IMR-90 (cell line): ENCODE measurements at regions not wholly inside any gene's neighbourhood (a gene's known extent, or its start where the extent isn't known, plus 50 kb on each side); places are given as distances from the start of the nearest gene placed in this dataset.

ENCODE experiments used
- ATAC-seq: fragments of 200-7000 bp; cut with Tn5 transposase; 2 replicates; pipeline ENCODE4 v1.9.1; 2020; ENCODE audit warnings: low read depth, mild to moderate bottlenecking, moderate library complexity
- BruUV-seq: library from RNA; stranded (reverse); fragments of 400-500 nt; replicated peaks from 2 replicates; lab custom pipeline; 2021; lab: Mats Ljungman, UMichigan
- CTCF ChIA-PET: fragments of 300-600 bp; formaldehyde crosslinking; extraction: SDS; loops from one replicate; lab custom pipeline; 2021; ENCODE audit warnings: antibody characterized with exemption; lab: Yijun Ruan, JAX
- POLR2A ChIA-PET: fragments of 300-600 bp; sonication (Branson Sonifier 250); formaldehyde crosslinking; loops from one replicate; lab custom pipeline; 2022; ENCODE audit warnings: antibody characterized with exemption; ENCODE audit not compliant: unreplicated experiment; lab: Charles Lee
- DNase-seq: peaks from one replicate; pipeline ENCODE4 v3.0.0; 2013
- H2AFZ ChIP-seq: replicated peaks from 2 replicates; pipeline ENCODE3; 2013; ENCODE audit warnings: low read length, mild to moderate bottlenecking; ENCODE audit not compliant: poor library complexity
- H2AK5ac ChIP-seq: 2 replicates; pipeline ENCODE4 v1.6.1; 2013; ENCODE audit warnings: low read depth, low read length, inconsistent platforms
- H2AK9ac ChIP-seq: replicated peaks from 2 replicates; pipeline ENCODE3; 2013; ENCODE audit warnings: mild to moderate bottlenecking, low read depth, low read length, moderate library complexity; ENCODE audit not compliant: poor library complexity
- H2BK120ac ChIP-seq: 2 replicates; pipeline ENCODE4 v1.6.1; 2013; ENCODE audit warnings: low read depth, low read length, inconsistent platforms
- H2BK15ac ChIP-seq: 3 replicates; pipeline ENCODE4 v1.6.1; 2013; ENCODE audit warnings: low read depth, low read length, inconsistent platforms
- H2BK20ac ChIP-seq: 2 replicates; pipeline ENCODE4 v1.6.1; 2013; ENCODE audit warnings: low read depth, mild to moderate bottlenecking, inconsistent platforms, low read length, moderate library complexity
- H2BK5ac ChIP-seq: 2 replicates; pipeline ENCODE4 v1.6.1; 2013; ENCODE audit warnings: mild to moderate bottlenecking, low read depth, low read length, inconsistent platforms; ENCODE audit not compliant: poor library complexity, severe bottlenecking
- H3K14ac ChIP-seq: replicated peaks from 2 replicates; pipeline ENCODE4 v1.6.1; 2013; ENCODE audit warnings: low read depth, low read length, inconsistent platforms
- H3K18ac ChIP-seq: 2 replicates; pipeline ENCODE4 v1.6.1; 2013; ENCODE audit warnings: low read depth, low read length, control low read depth
- H3K23ac ChIP-seq: 2 replicates; pipeline ENCODE4 v1.6.1; 2013; ENCODE audit warnings: low read depth, low read length, inconsistent platforms
- H3K27ac ChIP-seq: 2 replicates; pipeline ENCODE4 v1.5.1; 2013; ENCODE audit warnings: mild to moderate bottlenecking, control low read depth, low read length; ENCODE audit not compliant: insufficient read depth
- H3K27me3 ChIP-seq: 2 replicates; pipeline ENCODE4 v1.6.1; 2013; ENCODE audit warnings: low read length; ENCODE audit not compliant: control insufficient read depth, insufficient read depth
- H3K36me3 ChIP-seq: 2 replicates; pipeline ENCODE4 v1.6.1; 2013; ENCODE audit warnings: low read length, mixed read lengths; ENCODE audit not compliant: control insufficient read depth, insufficient read depth
- H3K4ac ChIP-seq: 2 replicates; pipeline ENCODE4 v1.6.1; 2013; ENCODE audit warnings: low read depth, low read length, inconsistent platforms
- H3K4me1 ChIP-seq: 2 replicates; pipeline ENCODE4 v1.6.1; 2013; ENCODE audit warnings: low read length, mixed read lengths; ENCODE audit not compliant: control insufficient read depth, insufficient read depth
- H3K4me2 ChIP-seq: 2 replicates; pipeline ENCODE4 v1.6.1; 2013; ENCODE audit warnings: low read depth, mild to moderate bottlenecking, control low read depth, low read length, moderate library complexity
- H3K4me3 ChIP-seq: 2 replicates; pipeline ENCODE4 v1.5.1; 2013; ENCODE audit warnings: low read depth, mild to moderate bottlenecking, control low read depth, low read length, moderate library complexity; ENCODE audit not compliant: insufficient read depth
- H3K56ac ChIP-seq: 2 replicates; pipeline ENCODE4 v1.6.1; 2013; ENCODE audit warnings: low read length, inconsistent platforms; ENCODE audit not compliant: insufficient read depth; ENCODE audit errors: extremely low read depth
- H3K79me1 ChIP-seq, 2 experiments: 2 replicates each; pipeline ENCODE4 v1.6.1; 2013; ENCODE audit warnings: low read length in 2 of 2, inconsistent platforms in 1 of 2, low read depth in 1 of 2
- H3K9ac ChIP-seq: 2 replicates; pipeline ENCODE4 v1.6.1; 2013; ENCODE audit warnings: low read depth, low read length, control low read depth
- H3K9me1 ChIP-seq: 2 replicates; pipeline ENCODE4 v1.6.1; 2013; ENCODE audit warnings: low read length, inconsistent platforms; ENCODE audit not compliant: insufficient read depth
- H3K9me3 ChIP-seq: 2 replicates; pipeline ENCODE4 v1.6.1; 2013; ENCODE audit warnings: low read length; ENCODE audit not compliant: control insufficient read depth, insufficient read depth
- H4K20me1 ChIP-seq: 2 replicates; pipeline ENCODE4 v1.6.1; 2013; ENCODE audit warnings: low read length, inconsistent platforms; ENCODE audit not compliant: insufficient read depth
- H4K5ac ChIP-seq: 2 replicates; pipeline ENCODE4 v1.6.1; 2013; ENCODE audit warnings: mild to moderate bottlenecking, low read depth, low read length, control low read depth
- H4K8ac ChIP-seq, 2 experiments: 2 replicates each; pipeline ENCODE4 v1.6.1; 2013; ENCODE audit warnings: low read depth in 2 of 2, low read length in 2 of 2, control low read depth in 1 of 2, inconsistent platforms in 1 of 2
- H4K91ac ChIP-seq: 2 replicates; pipeline ENCODE4 v1.6.1; 2013; ENCODE audit warnings: low read depth, low read length, inconsistent platforms; ENCODE audit not compliant: insufficient read depth
- MAFK ChIP-seq: IDR thresholded peaks from 2 replicates; pipeline ENCODE4 v1.6.1; 2012; ENCODE audit warnings: low read depth, low read length, improper control_type of control experiment
- MAZ ChIP-seq: IDR thresholded peaks from 2 replicates; pipeline ENCODE4 v1.6.1; 2012; ENCODE audit warnings: low read depth, mild to moderate bottlenecking, low read length, improper control_type of control experiment, moderate library complexity, borderline replicate concordance
- WGBS, 2 experiments: methylation state at CpG; one replicate each; pipeline versions ENCODE4 v1.1.5 to v1.1.7; 2013; ENCODE audit warnings: missing lambda C conversion rate in 2 of 2; ENCODE audit not compliant: insufficient read length in 1 of 2; ENCODE audit errors: extremely low coverage in 2 of 2; 5-methylcytosine and 5-hydroxymethylcytosine counted together
- dilution Hi-C: fragments of 300-500 bp; cut with HindIII; formaldehyde crosslinking; loops from one replicate; pipeline ENCODE4 v1.14.3; 2018; ENCODE audit warnings: low sequenced_read_pairs; ENCODE audit not compliant: unreplicated experiment
- in situ Hi-C: fragments of 300-500 bp; cut with MboI; formaldehyde crosslinking; loops from 3 replicates; pipeline ENCODE4 v1.14.3; 2019; ENCODE audit warnings: low sequenced_read_pairs, inconsistent platforms, mixed read lengths
- intact Hi-C: fragments of 100-400 bp; cut with micrococcal nuclease; formaldehyde crosslinking; loops from 2 replicates; pipeline ENCODE4 v1.10.0; 2022

DNA sequence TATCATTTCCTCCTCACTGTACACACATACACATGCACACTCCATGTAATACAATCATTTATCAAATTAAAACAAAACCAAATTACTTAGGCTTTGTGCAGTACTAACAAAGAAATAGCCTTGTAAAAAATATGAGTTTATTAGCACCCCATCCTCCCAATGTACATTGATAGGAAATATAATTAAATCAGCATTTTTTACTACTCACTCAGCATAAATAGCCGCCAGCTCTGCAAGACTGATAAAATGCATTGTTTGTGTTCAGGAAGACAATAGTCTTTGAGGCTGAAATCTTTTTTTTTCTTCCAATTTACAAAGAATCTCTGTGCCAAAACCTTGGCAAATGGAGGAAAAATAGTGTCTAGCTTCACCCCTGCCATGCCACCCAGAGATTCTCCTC is 497.6 kb upstream of the ADAMTS16 start:
- Histone ChIP-seq H3K27ac (no peak overlapping the region), H2AK5ac (no peak overlapping the region), H3K27me3 (no peaks in the 10 kb centered on the region), H3K79me1 (no peaks in the 10 kb centered on the region), H2BK15ac (no peak overlapping the region), H3K9me3 (peaks cover 12% of the 10 kb centered on the region; the same call in 1 of the 2 replicates), H2AFZ (no peak overlapping the region), H4K8ac (no peak overlapping the region), H3K4ac (no peak overlapping the region), H3K4me1 (no peaks in the 10 kb centered on the region), H3K14ac (no peak overlapping the region), H4K20me1 (no peaks in the 10 kb centered on the region), H3K9ac (no peak overlapping the region), H2BK120ac (no peak overlapping the region), H2AK9ac (no peak overlapping the region), H2BK5ac (no peak overlapping the region), H3K4me2 (no peak overlapping the region), H3K23ac (no peak overlapping the region), H4K91ac (no peak overlapping the region), H3K56ac (no peak overlapping the region), H2BK20ac (no peak overlapping the region), H3K36me3 (no peaks in the 10 kb centered on the region), H4K5ac (no peak overlapping the region), H3K4me3 (no peak overlapping the region), H3K9me1 (no peaks in the 10 kb centered on the region), H3K18ac (no peak overlapping the region)
- 0 out of 2 replicates have a peak, but pooled peaks have one; percentile 2 for TF ChIP-seq MAFK
- TF ChIP-seq MAZ: no peak
- ATAC-seq (no peak), DNase-seq (no peak)
- POLR2A ChIA-PET: no interaction called here
- in situ Hi-C loops: no loop called here
- WGBS, 2 experiments: no CpG with 5 or more reads among the region's 1 CpG
- dilution Hi-C loops: no loop called here
- intact Hi-C loops: no loop called here
- BruUV-seq: no TSS peak
- CTCF ChIA-PET: no interaction called here
